Smooth muscle cell (in vitro differentiated cells): ENCODE measurements at regions not wholly inside any gene's neighbourhood (a gene's known extent, or its start where the extent isn't known, plus 50 kb on each side); places are given as distances from the start of the nearest gene placed in this dataset.

Experiments
- DNase-seq: peaks from one replicate; lab custom pipeline; 2025; ENCODE audit not compliant: unreplicated experiment; lab: John Stamatoyannopoulos, UW
- H2AFZ ChIP-seq: fragments of 200-600 bp; sonication (generic); 2 replicates; pipeline ENCODE4 v1.6.0; 2016; ENCODE audit warnings: antibody characterized with exemption, low read depth, mild to moderate bottlenecking
- H3F3A ChIP-seq: fragments of 200-600 bp; sonication (generic); 2 replicates; pipeline ENCODE4 v1.6.0; 2017; ENCODE audit warnings: antibody characterized with exemption, low read depth
- H3K27ac ChIP-seq: fragments of 200-600 bp; sonication (generic); 2 replicates; pipeline ENCODE4 v1.5.1; 2016; ENCODE audit warnings: low read depth, mild to moderate bottlenecking
- H3K27me3 ChIP-seq: fragments of 200-600 bp; sonication (generic); 2 replicates; pipeline ENCODE4 v1.6.1; 2016; ENCODE audit warnings: low read depth, mild to moderate bottlenecking
- H3K36me3 ChIP-seq: fragments of 200-600 bp; sonication (generic); 2 replicates; pipeline ENCODE4 v1.5.1; 2016; ENCODE audit warnings: low read depth
- H3K4me1 ChIP-seq: fragments of 200-600 bp; sonication (generic); 2 replicates; pipeline ENCODE4 v1.5.1; 2016; ENCODE audit warnings: low read depth
- H3K4me2 ChIP-seq: fragments of 200-600 bp; sonication (generic); 2 replicates; pipeline ENCODE4 v1.6.0; 2016; ENCODE audit warnings: mild to moderate bottlenecking
- H3K4me3 ChIP-seq: fragments of 200-600 bp; sonication (generic); 2 replicates; pipeline ENCODE4 v1.5.1; 2016; ENCODE audit warnings: mild to moderate bottlenecking
- H3K79me2 ChIP-seq: fragments of 200-600 bp; sonication (generic); 2 replicates; pipeline ENCODE4 v1.6.0; 2016; ENCODE audit warnings: low read depth, mild to moderate bottlenecking
- H3K9ac ChIP-seq: fragments of 200-600 bp; sonication (generic); 2 replicates; pipeline ENCODE4 v1.6.0; 2016; ENCODE audit warnings: low read depth
- H3K9me3 ChIP-seq: fragments of 200-600 bp; sonication (generic); replicated peaks from 2 replicates; pipeline ENCODE4 v1.5.1; 2016; ENCODE audit warnings: low read depth
- H4K20me1 ChIP-seq: fragments of 200-600 bp; sonication (generic); 2 replicates; pipeline ENCODE4 v1.6.0; 2016; ENCODE audit warnings: low read depth
- CTCF ChIP-seq: fragments of 200-600 bp; sonication (generic); IDR thresholded peaks from 2 replicates; pipeline ENCODE4 v1.5.1; 2017; ENCODE audit warnings: borderline replicate concordance, mild to moderate bottlenecking, antibody characterized with exemption; ENCODE audit not compliant: insufficient read depth, poor library complexity, severe bottlenecking
- WGBS: methylation state at CpG from one replicate; pipeline ENCODE4 v1.1.7; 2016; ENCODE audit warnings: low lambda C conversion rate; 5-methylcytosine and 5-hydroxymethylcytosine counted together

DNA sequence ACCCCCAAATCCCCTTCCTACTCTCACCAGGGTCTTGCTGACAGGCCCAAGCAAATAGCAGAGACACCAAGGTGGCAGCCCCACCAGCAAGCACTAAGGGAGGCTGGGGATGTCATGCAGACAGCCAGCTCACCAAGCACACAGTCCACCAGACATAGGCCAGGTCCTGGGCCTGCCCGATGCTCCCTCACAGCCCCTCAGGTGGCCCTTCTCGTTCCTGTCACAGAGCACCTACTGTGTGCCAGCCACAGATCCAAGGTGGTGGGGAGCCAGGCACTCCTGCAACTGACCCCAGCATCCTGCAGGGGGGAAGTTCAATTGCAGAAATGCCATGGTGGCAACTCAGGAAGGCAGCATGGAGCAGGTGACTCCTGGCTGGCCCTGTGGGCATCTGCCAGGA is 60.5 kb upstream of the PNMA1 start:
- 94% methylated on average over 2 of the region's 2 CpGs for WGBS
- peaks cover 11% of the 10 kb centered on the region for H3K4me1 ChIP-seq
- H3K9me3 ChIP-seq = no peaks in the 10 kb centered on the region
- no peaks in the 10 kb centered on the region for H3K36me3 ChIP-seq
- H3K27ac ChIP-seq = no peak overlapping the region
- TF ChIP-seq CTCF = no peak
- H3F3A ChIP-seq = peaks cover 10% of the 10 kb centered on the region
- no peak overlapping the region for H3K9ac ChIP-seq
- H3K27me3 ChIP-seq = no peaks in the 10 kb centered on the region
- H3K4me3 ChIP-seq = no peak overlapping the region
- DNase-seq = no peak
- H4K20me1 ChIP-seq = peaks cover 97% of the 10 kb centered on the region
- peaks cover 87% of the 10 kb centered on the region for H3K79me2 ChIP-seq
- no peak overlapping the region for H2AFZ ChIP-seq
- no peak overlapping the region for H3K4me2 ChIP-seq

DNA sequence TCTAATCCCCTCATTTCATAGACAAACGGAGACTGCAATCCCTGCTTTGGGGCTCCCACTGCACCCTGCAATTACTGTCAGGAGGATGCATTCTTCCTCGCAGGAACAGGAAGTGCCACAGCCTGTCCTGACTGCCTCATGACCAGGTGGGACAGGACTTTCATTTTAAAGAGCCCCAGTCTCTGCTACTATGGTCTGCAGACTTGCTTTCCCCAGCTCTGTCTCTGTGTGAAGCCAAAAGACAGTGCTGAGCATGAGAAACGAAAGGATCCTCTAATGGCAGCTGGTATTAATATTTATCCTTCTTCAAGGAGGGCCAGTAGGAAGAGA is 60.0 kb upstream of the PNMA1 start:
- Histone ChIP-seq H3K9ac (no peak overlapping the region), H3K9me3 (no peaks in the 10 kb centered on the region), H3F3A (peaks cover 10% of the 10 kb centered on the region), H3K4me3 (no peak overlapping the region), H3K27me3 (no peaks in the 10 kb centered on the region), H3K36me3 (no peaks in the 10 kb centered on the region), H3K4me1 (peaks cover 11% of the 10 kb centered on the region), H2AFZ (no peak overlapping the region), H3K4me2 (no peak overlapping the region), H3K27ac (no peak overlapping the region), H4K20me1 (peaks cover 100% of the 10 kb centered on the region), H3K79me2 (peaks cover 90% of the 10 kb centered on the region)
- WGBS = 61% methylated on average over 3 of the region's 3 CpGs
- TF ChIP-seq CTCF = no peak
- no peak for DNase-seq

DNA sequence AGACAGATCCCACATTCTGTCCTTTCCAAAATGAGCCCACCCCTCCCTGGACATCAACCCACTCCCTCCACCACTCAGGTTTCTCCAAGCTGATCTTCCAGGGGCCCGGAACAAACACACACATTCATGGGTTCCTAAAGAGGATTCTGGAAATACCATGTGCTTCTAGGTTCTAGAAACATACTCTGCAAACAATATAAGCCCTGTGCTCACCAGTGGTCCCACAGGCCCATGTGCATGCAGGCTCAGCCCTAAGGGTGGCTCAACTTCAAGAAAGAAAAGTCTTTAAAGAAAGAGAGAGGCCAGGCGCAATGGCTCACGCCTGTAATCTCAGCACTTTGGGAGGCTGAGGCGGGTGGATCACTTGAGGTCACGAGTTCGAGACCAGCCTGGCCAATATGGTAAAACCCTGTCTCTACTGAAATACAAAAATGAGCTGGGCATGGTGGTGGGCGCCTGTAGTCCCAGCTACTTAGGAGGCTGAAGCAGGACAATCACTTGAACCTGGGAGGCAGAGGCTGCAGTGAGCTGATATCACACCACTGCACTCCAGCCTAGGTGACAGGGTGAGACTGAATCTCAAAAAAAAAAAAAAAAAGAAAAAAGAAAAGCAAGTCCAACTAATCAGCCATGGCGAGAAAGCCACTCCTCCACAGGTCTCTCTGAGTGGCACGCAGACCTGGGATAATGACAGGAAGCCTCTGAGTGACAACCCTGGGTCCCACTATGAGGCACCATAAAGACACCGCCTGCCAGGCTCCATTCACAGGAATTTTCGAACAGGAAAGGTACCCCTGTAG is 59.5 kb upstream of the PNMA1 start:
- no peak overlapping the region for H3K27ac ChIP-seq
- no peaks in the 10 kb centered on the region for H3K27me3 ChIP-seq
- H3K4me1 ChIP-seq = peaks cover 11% of the 10 kb centered on the region
- no peak overlapping the region for H3K9ac ChIP-seq
- peaks cover 90% of the 10 kb centered on the region for H3K79me2 ChIP-seq
- H4K20me1 ChIP-seq = peaks cover 100% of the 10 kb centered on the region
- no peaks in the 10 kb centered on the region for H3K9me3 ChIP-seq
- TF ChIP-seq CTCF = no peak
- H2AFZ ChIP-seq = no peak overlapping the region
- H3K4me2 ChIP-seq = no peak overlapping the region
- 89% methylated on average over 11 of the region's 11 CpGs for WGBS
- H3F3A ChIP-seq = peaks cover 10% of the 10 kb centered on the region
- DNase-seq = no peak
- H3K36me3 ChIP-seq = no peaks in the 10 kb centered on the region
- no peak overlapping the region for H3K4me3 ChIP-seq

- peaks cover 100% of the 10 kb centered on the region for H4K20me1 ChIP-seq
- H3K79me2 ChIP-seq = peaks cover 89% of the 10 kb centered on the region
- H3K4me1 ChIP-seq = peaks cover 11% of the 10 kb centered on the region
- H3F3A ChIP-seq = peaks cover 10% of the 10 kb centered on the region
- no peaks in the 10 kb centered on the region for H3K9me3 ChIP-seq
- no peak overlapping the region for H3K9ac ChIP-seq
- peak overlapping the region; percentile 45 for H3K27ac ChIP-seq
- 2% methylated on average over 7 of the region's 7 CpGs for WGBS
- H3K27me3 ChIP-seq = no peaks in the 10 kb centered on the region
- peak overlapping the region; percentile 65 for H3K4me2 ChIP-seq
- no peaks in the 10 kb centered on the region for H3K36me3 ChIP-seq
- H3K4me3 ChIP-seq = no peak overlapping the region
- no peak overlapping the region for H2AFZ ChIP-seq
- TF ChIP-seq CTCF = no peak
- no peak for DNase-seq
Observed at GRCh38 chr14:73771848-73772638, 57.9 kb upstream of the PNMA1 start.
